GM12891 (cell line): ENCODE measurements at regions not wholly inside any gene's neighbourhood (a gene's known extent, or its start where the extent isn't known, plus 50 kb on each side); places are given as distances from the start of the nearest gene placed in this dataset.

Experiments
- POLR2A ChIP-seq: IDR thresholded peaks from 2 replicates; pipeline ENCODE4 v1.6.1; 2011; ENCODE audit warnings: low read depth, low read length, control low read depth
- POLR2AphosphoS5 ChIP-seq: IDR thresholded peaks from 2 replicates; pipeline ENCODE4 v1.6.1; 2011; ENCODE audit warnings: low read depth, low read length, control low read depth
- POU2F2 ChIP-seq: IDR thresholded peaks from 2 replicates; pipeline ENCODE4 v1.6.1; 2011; ENCODE audit warnings: low read depth, mild to moderate bottlenecking, control low read depth, low read length, moderate library complexity
- SPI1 ChIP-seq: IDR thresholded peaks from 2 replicates; pipeline ENCODE4 v1.6.1; 2011; ENCODE audit warnings: low read depth, low read length, control low read depth
- TAF1 ChIP-seq: IDR thresholded peaks from 2 replicates; pipeline ENCODE4 v1.6.1; 2011; ENCODE audit warnings: low read depth, low read length, control low read depth

GRCh38 chr5:11985993-11986392, 81.7 kb upstream of the CTNND2 start:
- TF ChIP-seq POLR2AphosphoS5 (no peak), POLR2A (no peak), TAF1 (no peak), SPI1 (no peak), POU2F2 (no peak)
